Fibroblast of peridontal ligament (primary cell): ENCODE measurements at regions not wholly inside any gene's neighbourhood (a gene's known extent, or its start where the extent isn't known, plus 50 kb on each side); places are given as distances from the start of the nearest gene placed in this dataset.
"Not testable (repeated sequence)": the region's sequence is repeated elsewhere in the genome, so short reads cannot be mapped to it uniquely, and the experiment has no call there.

Experiments
- DNase-seq: peaks from one replicate; pipeline ENCODE4 v3.0.0-alpha.2; 2010; ENCODE audit errors: extremely low read depth

- DNase-seq, result no peak
Observed at GRCh38 chr1:80214888-80215540, 1208.5 kb upstream of the ADGRL4 start.

DNA sequence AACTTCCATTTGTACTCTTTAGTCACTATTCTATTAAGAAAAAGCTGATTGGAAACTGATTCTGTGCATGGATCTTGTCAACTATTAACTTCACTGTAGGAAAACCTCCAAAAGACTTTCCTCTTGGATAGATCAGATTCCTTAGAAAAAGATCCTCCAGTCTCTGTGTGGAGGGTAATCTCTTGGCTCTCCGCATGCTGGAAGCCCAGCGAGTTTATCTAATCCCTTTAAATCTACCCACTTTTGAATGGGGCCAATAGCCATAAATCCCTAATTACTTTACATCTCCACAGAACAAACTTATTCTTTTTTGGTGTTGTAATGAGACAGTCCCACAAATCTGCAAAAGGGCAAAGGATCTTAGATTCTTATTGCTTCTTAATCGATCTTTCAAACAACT, 1206.4 kb upstream of the ADGRL4 start:
- DNase-seq, result no peak

DNA sequence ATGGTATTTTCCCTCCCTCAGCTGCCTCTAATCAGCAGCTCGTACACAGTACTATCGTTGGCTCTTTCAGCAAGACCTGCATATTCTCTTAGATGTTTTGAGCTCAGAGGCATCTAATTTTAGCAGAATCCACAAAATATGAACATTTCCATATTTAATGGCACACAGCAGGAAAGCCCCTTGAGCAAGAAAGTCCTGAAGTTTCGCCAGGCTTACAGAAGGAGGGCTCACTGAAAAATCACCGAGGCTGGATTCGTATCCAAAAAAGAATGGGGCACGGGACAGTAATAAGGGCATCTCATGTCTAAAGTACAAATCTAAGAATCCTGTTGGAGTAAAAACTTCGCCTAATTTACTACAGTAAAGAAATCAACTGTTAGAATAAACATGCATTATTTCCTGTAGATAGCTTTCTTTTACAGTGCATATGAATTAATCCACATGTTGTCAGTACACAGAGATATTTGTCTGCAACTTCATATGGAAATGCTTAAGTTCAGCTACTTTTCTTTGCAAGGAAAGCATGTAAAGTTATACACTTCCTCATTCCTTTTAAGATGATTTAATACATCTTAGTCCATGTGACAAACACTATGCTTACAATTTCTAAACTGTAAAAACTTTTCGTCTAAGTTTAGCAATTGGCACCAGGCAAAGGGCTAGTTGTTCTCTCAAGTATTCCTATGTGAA, 1205.3 kb upstream of the ADGRL4 start:
- peak; percentile 72 for DNase-seq

GRCh38 chr1:80202118-80202517, 1195.6 kb upstream of the ADGRL4 start:
- no peak for DNase-seq

DNA sequence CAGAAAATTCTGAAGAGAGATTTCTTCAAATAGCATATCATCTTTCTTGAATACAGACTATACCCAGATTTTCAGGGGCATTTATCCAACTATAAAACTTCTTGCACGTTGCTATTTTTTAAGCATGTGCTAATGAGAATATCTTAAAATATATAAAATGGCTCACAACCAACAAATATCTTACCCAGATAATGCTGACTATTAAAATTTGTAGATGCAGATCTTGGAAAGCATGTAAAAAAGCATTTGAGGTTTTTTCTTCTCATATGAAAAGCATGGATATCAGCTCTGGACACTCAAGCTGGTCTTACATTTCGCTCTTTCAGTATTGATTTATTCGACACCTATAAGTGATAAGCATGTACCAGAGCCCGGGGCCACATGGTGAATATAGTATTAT, 1187.7 kb upstream of the ADGRL4 start:
- DNase-seq, result no peak

DNA sequence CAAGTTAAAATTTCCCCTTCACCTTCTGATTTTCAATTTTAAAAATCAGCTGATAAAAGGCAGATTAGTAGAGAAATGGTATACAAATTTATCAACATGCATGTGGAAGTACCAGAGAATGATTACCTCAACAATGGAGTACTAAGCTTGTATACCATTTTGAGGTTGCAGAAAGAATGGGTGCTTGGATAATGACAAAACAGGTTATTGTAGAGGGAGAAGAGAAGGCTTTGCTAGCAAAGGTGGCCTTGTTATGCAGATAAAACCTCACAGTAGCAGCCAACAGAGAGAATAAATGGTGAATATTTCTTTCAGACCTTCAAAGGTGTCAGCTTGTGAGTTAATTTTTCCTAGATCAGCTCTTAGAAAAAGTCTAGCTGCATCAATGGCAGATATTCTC, 1174.9 kb upstream of the ADGRL4 start:
- no peak for DNase-seq

DNA sequence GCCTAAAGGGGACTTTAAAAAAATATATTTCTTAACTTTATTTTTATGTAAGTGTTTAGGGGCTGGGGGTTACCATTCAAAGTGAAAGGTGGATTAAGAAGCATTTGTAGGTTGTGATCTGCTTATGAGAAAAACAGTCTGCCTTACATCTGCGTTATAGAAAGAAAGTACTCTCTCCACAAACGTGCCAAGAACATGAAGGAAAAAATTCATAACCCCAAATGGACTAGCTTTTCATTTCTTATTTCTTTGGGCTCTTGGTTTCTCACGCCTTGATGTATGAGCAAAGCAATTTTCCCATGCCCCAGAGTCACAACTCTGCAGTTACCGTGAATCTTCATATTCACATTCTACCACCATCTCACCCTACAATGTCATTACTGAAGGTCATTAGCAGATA, 1165.1 kb upstream of the ADGRL4 start:
- DNase-seq, result no peak

DNA sequence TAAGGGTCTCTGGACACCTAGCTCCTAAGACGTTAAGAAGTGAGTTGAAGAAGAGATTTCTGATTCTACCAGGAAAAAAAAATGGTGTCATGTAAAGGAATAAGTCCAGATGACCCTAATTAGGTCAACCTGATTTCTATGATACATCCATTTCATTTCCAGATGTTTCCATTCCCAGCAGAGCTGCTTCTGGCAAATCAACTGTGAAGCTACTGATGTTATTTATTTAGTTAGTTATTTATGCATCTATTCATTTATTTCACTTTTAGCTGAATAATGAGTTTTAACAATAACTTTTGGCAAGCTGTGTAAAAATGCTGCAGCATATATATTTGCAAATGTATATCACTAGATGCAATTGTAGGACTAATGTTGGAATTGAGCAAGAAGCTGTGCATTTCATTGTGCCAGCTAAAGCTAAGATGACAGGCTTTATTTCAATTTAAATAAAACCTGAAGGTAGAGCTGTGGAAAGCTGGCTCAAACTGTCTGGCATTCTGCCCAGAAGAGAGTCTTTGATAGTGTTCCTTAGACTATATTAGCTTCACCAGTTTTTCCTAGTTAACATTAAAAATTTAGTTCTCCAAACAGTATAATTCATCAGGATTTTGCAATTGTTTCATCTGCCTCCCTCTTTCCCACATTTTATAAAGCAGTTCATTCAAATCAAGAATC, 1164.4 kb upstream of the ADGRL4 start:
- DNase-seq, result peak; percentile 13

DNA sequence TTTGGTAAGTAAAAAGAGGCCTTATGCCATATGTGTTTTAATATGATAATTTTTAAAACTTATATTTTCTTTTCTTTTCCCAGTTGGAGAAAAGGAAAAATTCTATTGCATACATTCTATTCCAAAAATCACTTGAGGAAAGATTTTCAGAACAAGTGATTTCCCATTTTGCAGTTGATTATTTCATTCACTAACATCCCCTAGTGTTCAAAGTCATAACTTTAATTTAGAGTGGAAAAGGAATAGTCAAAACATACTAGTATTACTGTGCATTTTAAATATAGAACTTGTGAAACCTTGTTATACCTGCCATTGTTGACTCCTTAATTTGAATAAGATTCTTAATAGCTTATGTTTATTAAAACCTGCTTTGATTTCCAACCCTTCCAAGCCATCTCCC, 1157.6 kb upstream of the ADGRL4 start:
- no peak for DNase-seq

GRCh38 chr1:80163686-80164085, 1157.2 kb upstream of the ADGRL4 start:
- DNase-seq, result no peak

DNA sequence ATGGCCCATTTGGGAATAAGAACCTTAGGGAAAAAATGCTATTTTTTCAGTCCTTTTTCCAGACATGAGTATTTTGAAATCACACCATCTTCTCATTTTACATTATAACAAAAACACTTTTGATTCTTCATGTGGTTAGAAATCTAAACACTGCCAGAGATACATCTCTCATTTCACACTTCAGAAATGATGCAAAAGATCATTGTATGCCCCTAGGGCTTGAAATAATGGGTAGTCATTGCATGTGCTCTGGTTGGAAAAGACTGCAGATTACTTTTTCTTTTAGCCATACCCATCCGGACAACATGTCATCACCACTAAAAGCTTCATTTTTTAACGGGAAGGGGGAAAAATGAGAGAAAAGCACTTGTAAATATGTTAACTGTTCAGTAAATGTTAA, 1152.2 kb upstream of the ADGRL4 start:
- peak; percentile 23 for DNase-seq

- DNase-seq, result no peak
Observed at GRCh38 chr1:80158266-80158665, 1151.7 kb upstream of the ADGRL4 start.

DNA sequence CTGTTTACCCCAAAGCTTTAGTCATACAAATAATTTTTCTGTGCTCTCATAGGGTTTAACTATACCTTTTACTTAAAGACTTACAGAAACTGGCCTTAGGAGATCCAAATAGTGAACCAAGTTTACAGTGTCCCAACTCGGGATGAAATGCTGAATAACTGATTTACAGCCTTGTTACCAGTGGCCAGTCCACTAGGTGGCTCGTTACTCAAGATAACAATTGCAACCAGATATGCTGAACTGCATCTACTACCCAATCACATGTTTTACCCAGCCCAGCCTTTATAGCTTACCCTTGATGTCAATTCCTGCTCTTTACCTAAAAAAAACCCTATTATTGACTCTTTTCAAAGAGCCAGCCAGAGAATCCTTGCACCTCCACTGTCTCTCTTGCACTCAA, 1148.8 kb upstream of the ADGRL4 start:
- DNase-seq, result peak; percentile 7

DNA sequence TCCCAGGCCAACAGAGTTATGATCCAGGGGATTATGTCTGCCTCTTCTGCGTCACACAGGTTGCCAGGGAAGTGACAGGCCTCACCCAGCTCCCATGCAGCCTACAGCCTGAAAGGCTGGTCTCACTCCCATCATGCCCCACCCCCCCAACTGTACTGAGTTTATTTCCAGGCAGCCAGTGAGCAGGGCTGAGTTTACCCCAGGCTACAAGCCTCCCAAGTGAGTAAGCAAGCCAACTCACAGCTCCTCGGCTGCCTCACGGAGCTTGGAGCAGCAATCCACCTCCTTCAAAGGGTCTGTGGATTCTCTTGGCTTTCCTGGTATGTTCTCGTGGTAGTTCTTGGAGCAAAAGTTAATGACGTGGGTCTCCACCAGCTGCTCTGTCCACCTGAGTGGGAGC, 1147.6 kb upstream of the ADGRL4 start:
- no peak for DNase-seq

DNA sequence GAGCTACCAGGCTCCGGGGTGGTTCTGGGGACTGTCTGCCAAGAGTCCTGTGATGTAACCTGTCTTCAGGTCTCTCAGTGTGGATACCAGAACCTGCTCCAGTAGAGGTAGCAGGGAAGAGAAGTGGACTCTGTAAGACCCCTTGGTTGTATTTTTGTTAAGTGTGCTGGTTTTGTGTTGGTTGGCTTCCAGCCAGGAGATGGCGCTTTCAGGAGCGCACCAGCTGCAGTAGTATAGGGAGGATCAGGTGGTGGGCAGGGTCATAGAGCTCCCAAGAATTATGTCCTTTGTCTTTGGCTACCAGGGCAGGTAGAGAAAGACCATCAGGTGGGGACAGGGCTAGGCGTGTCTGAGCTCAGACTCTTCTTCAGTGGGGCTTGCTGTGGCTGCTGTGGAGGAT, 1147.2 kb upstream of the ADGRL4 start:
- DNase-seq, result no peak

- no peak for DNase-seq
Observed at GRCh38 chr1:80143361-80143760, 1136.8 kb upstream of the ADGRL4 start.

DNA sequence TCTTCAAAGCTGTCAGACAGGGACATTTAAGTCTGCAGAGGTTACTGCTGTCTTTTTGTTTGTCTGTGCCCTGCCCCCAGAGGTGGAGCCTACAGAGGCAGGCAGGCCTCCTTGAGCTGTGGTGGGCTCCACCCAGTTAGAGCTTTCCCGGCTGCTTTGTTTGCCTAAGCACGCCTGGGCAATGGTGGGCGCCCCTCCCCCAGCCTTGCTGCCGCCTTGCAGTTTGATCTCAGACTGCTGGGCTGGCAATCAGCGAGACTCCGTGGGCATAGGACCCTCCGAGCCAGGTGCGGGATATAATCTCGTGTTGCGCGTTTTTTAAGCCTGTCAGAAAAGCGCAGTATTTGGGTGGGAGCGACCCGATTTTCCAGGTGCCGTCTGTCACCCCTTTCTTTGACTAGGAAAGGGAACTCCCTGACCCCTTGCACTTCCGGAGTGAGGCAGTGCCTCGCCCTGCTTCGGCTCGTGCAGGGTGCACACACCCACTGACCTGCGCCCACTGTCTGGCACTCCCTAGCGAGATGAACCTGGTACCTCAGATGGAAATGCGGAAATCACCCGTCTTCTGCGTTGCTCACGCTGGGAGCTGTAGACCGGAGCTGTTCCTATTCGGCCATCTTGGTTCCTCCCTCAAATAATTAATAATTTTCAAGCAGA, 1131.5 kb upstream of the ADGRL4 start:
- not testable (repeated sequence) for DNase-seq

- DNase-seq, result no peak
Observed at GRCh38 chr1:80113168-80114038, 1106.9 kb upstream of the ADGRL4 start.

DNA sequence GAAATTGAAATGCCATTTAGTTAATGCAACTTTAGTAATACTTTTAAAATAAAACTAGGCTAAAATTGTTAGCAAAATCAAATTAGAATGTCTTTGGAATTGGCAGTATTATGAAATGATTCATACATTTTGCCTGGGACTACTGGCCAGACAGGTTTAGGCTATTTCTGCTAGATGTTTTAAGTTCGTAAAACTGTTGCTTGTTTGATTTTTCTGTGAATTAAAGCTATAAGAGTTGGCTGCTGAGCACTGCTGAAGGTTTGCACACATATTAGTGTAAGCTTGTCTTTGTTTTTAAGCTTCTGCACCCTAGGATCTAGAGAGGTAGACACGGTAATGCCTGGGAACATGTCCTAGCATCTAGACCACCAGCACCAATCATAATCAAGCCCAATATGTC, 1094.6 kb upstream of the ADGRL4 start:
- DNase-seq, result no peak

- no peak for DNase-seq
Observed at GRCh38 chr1:80099713-80100112, 1093.2 kb upstream of the ADGRL4 start.

- no peak for DNase-seq
Observed at GRCh38 chr1:80085067-80085466, 1078.5 kb upstream of the ADGRL4 start.

GRCh38 chr1:80083892-80084291, 1077.4 kb upstream of the ADGRL4 start:
- DNase-seq, result no peak
